K562 (cell line): ENCODE measurements at regions not wholly inside any gene's neighbourhood (a gene's known extent, or its start where the extent isn't known, plus 50 kb on each side); places are given as distances from the start of the nearest gene placed in this dataset.

Experiments used
- ATAC-seq: fragments of 200-7000 bp; cut with Tn5 transposase; 3 replicates; pipeline ENCODE4 v1.9.1; 2020; ENCODE audit warnings: moderate library complexity
- BruUV-seq: library from RNA; stranded (reverse); fragments of 400-500 nt; replicated peaks from 2 replicates; lab custom pipeline; 2021; lab: Mats Ljungman, UMichigan
- CTCF ChIA-PET: fragments of 300-600 bp; formaldehyde crosslinking; extraction: SDS; loops from one replicate; lab custom pipeline; 2021; ENCODE audit warnings: low intra/inter-chr PET ratio; lab: Yijun Ruan, JAX
- POLR2A ChIA-PET: fragments of 300-600, 350-650 bp; sonication (Branson Sonifier 250); formaldehyde crosslinking; extraction: SDS; loops from one replicate; lab custom pipeline; 2021; ENCODE audit warnings: antibody characterized with exemption, inconsistent platforms; lab: Yijun Ruan, JAX
- DNase-seq, 4 experiments: peaks; one replicate each; pipeline versions ENCODE4 v3.0.0 to v3.0.0-alpha.2; 2011 to 2018; ENCODE audit warnings: low spot score in 3 of 4, mixed read lengths in 3 of 4; ENCODE audit errors: extremely low read depth in 1 of 4
- FAIRE-seq: peaks from 2 replicates; lab custom pipeline; 2011; peaks lifted over from hg19 to GRCh38; lab: Jason Lieb, UNC
- H2AFZ ChIP-seq: 2 replicates; pipeline ENCODE4 v1.6.0; 2011; ENCODE audit warnings: low read depth, low read length, control low read depth, inconsistent platforms
- H3K27ac ChIP-seq: fragments of 200-600 bp; 3 replicates; pipeline ENCODE4 v1.8.0; 2011; ENCODE audit warnings: low read depth, mild to moderate bottlenecking, control low read depth, inconsistent platforms, low read length, moderate library complexity, mixed read lengths; ENCODE audit errors: extremely low read depth
- H3K27me3 ChIP-seq, 2 experiments: fragments of 300-600 bp in 1 of 2; 2 replicates in 1 of 2; 3 replicates in 1 of 2; pipeline versions ENCODE4 v1.6.0 to v1.8.0; 2011; ENCODE audit warnings: inconsistent platforms in 2 of 2, low read length in 2 of 2, mild to moderate bottlenecking in 1 of 2, mixed read lengths in 1 of 2, moderate library complexity in 1 of 2; ENCODE audit not compliant: control insufficient read depth in 2 of 2, insufficient read depth in 2 of 2
- H3K36me3 ChIP-seq: fragments of 300-600 bp; 3 replicates; pipeline ENCODE4 v1.8.0; 2011; ENCODE audit warnings: mild to moderate bottlenecking, low read length, inconsistent platforms; ENCODE audit not compliant: control insufficient read depth, insufficient read depth
- H3K4me1 ChIP-seq, 2 experiments: fragments of 200-600 bp in 1 of 2; replicated peaks in 1 of 2; 2 replicates in 1 of 2; 3 replicates in 1 of 2; pipeline versions ENCODE4 v1.5.1 to v1.8.0; 2011; ENCODE audit warnings: inconsistent platforms in 2 of 2, low read length in 2 of 2, mild to moderate bottlenecking in 1 of 2, mixed read lengths in 1 of 2, moderate library complexity in 1 of 2; ENCODE audit not compliant: control insufficient read depth in 2 of 2, insufficient read depth in 2 of 2
- H3K4me2 ChIP-seq: 2 replicates; pipeline ENCODE4 v1.6.1; 2011; ENCODE audit warnings: low read length, control low read depth, inconsistent platforms, mixed read lengths; ENCODE audit not compliant: insufficient read depth
- H3K4me3 ChIP-seq: fragments of 200-600 bp; sonication (generic), shearing (Covaris generic); 2 replicates; pipeline ENCODE4 v1.5.1; 2016; ENCODE audit warnings: control low read depth, inconsistent platforms
- H3K79me2 ChIP-seq: fragments of 200-600 bp; 3 replicates; pipeline ENCODE4 v1.8.0; 2011; ENCODE audit warnings: low read length, inconsistent platforms; ENCODE audit not compliant: control insufficient read depth, insufficient read depth
- H3K9ac ChIP-seq, 2 experiments: 2 replicates each; pipeline versions ENCODE4 v1.6.0 to v1.6.1; 2011; ENCODE audit warnings: low read depth in 2 of 2, low read length in 2 of 2, control low read depth in 1 of 2, inconsistent platforms in 1 of 2, mild to moderate bottlenecking in 1 of 2, mixed read lengths in 1 of 2; ENCODE audit not compliant: insufficient read depth in 1 of 2
- H3K9me1 ChIP-seq: one replicate; pipeline ENCODE4 v1.6.0; 2011; ENCODE audit warnings: inconsistent platforms, mild to moderate bottlenecking, low read length, moderate library complexity; ENCODE audit not compliant: control insufficient read depth, insufficient read depth
- H3K9me3 ChIP-seq: replicated peaks from 2 replicates; pipeline ENCODE4 v1.5.1; 2011; ENCODE audit warnings: low read depth, low read length, inconsistent platforms; ENCODE audit not compliant: control insufficient read depth, insufficient read depth
- H4K20me1 ChIP-seq: replicated peaks from 2 replicates; pipeline ENCODE4 v1.6.1; 2011; ENCODE audit warnings: low read length, inconsistent platforms, mixed read lengths; ENCODE audit not compliant: control insufficient read depth, insufficient read depth
- BRD9 ChIP-seq: fragments of 450-650 bp; IDR thresholded peaks from 2 replicates; pipeline ENCODE4 v1.6.1; 2018; ENCODE audit warnings: low read depth; ENCODE audit not compliant: partially characterized antibody
- E2F6 ChIP-seq, 2 experiments: IDR thresholded peaks; 2 replicates each; pipeline ENCODE4 v1.6.1; 2011; ENCODE audit warnings: borderline replicate concordance in 1 of 2, control low read depth in 1 of 2, low read depth in 1 of 2, low read length in 1 of 2, mild to moderate bottlenecking in 1 of 2, mixed read lengths in 1 of 2, moderate library complexity in 1 of 2; ENCODE audit not compliant: insufficient read depth in 1 of 2, insufficient read length in 1 of 2, poor library complexity in 1 of 2, severe bottlenecking in 1 of 2; ENCODE audit errors: extremely low read depth in 1 of 2
- FOSL1 ChIP-seq: fragments of 200-800 bp; sonication (Bioruptor generic); conservative IDR thresholded peaks from 2 replicates; pipeline ENCODE4 v1.6.1; 2016; ENCODE audit warnings: missing genetic modification characterization, missing compliant biosample characterization
- HDAC6 ChIP-seq: IDR thresholded peaks from 2 replicates; pipeline ENCODE4 v1.6.1; 2012; ENCODE audit warnings: low read depth, mild to moderate bottlenecking, control low read depth, inconsistent platforms, low read length, moderate library complexity
- HNRNPLL ChIP-seq: fragments of 200-400 bp; formaldehyde crosslinking; IDR thresholded peaks from 2 replicates; pipeline ENCODE4 v1.6.1; 2017; ENCODE audit warnings: low read length, low read depth, mild to moderate bottlenecking; ENCODE audit not compliant: poor library complexity, severe bottlenecking
- IFI16 ChIP-seq: fragments of 250-450 bp; sonication (Bioruptor Pico); IDR thresholded peaks from 2 replicates; pipeline ENCODE4 v2.1.2; 2022; ENCODE audit warnings: mild to moderate bottlenecking, inconsistent platforms
- KAT2B ChIP-seq: IDR thresholded peaks from one replicate; pipeline ENCODE4 v1.6.1; 2012; ENCODE audit warnings: low read depth, mild to moderate bottlenecking, control low read depth, inconsistent platforms, low read length, moderate library complexity
- MED1 ChIP-seq: sonication (generic); formaldehyde crosslinking; IDR thresholded peaks from 2 replicates; pipeline ENCODE4 v1.8.1; 2023; ENCODE audit warnings: missing genetic modification reagents, borderline replicate concordance
- RAD21 ChIP-seq, 2 experiments: fragments of 250-450 bp in 1 of 2; fragments of 450-650 bp in 1 of 2; sonication (Bioruptor Pico) in 1 of 2; formaldehyde crosslinking in 1 of 2; IDR thresholded peaks in 1 of 2; conservative IDR thresholded peaks in 1 of 2; 2 replicates each; pipeline versions ENCODE4 v1.4.0 to v1.8.0; 2020 to 2022; ENCODE audit warnings: mild to moderate bottlenecking in 2 of 2, moderate library complexity in 1 of 2
- SMARCE1 ChIP-seq: fragments of 450-650 bp; IDR thresholded peaks from 2 replicates; pipeline ENCODE4 v1.7.1; 2016; ENCODE audit warnings: mild to moderate bottlenecking
- SP2 ChIP-seq: IDR thresholded peaks from 2 replicates; pipeline ENCODE4 v1.6.1; 2011; ENCODE audit warnings: mild to moderate bottlenecking, low read depth, low read length, moderate library complexity; ENCODE audit not compliant: poor library complexity, severe bottlenecking; ENCODE audit errors: extremely low read depth
- ZNF174 ChIP-seq: fragments of 250-450 bp; sonication (Bioruptor Pico); IDR thresholded peaks from 2 replicates; pipeline ENCODE4 v1.4.0; 2020; ENCODE audit warnings: mild to moderate bottlenecking
- ZNF408 ChIP-seq: fragments of 250-450 bp; sonication (Bioruptor Pico); IDR thresholded peaks from 2 replicates; pipeline ENCODE4 v1.4.0; 2020; ENCODE audit warnings: low read depth, mild to moderate bottlenecking, moderate library complexity
- WGBS: fragments of 100-300 bp; shearing (Covaris generic); methylation state at CpG from one replicate; pipeline ENCODE4 v1.1.6; 2016; ENCODE audit warnings: low coverage, mixed read lengths; ENCODE audit not compliant: insufficient coverage; ENCODE audit errors: missing lambda C conversion rate; 5-methylcytosine and 5-hydroxymethylcytosine counted together
- in situ Hi-C: fragments of 300-500 bp; cut with MboI; formaldehyde crosslinking; loops from 4 replicates; pipeline ENCODE4 v1.15.0; 2018; ENCODE audit warnings: inconsistent platforms, mixed read lengths
- intact Hi-C: fragments of 100-400 bp; cut with micrococcal nuclease; formaldehyde crosslinking; loops from 2 replicates; pipeline ENCODE4 v1.14.2; 2022

DNA sequence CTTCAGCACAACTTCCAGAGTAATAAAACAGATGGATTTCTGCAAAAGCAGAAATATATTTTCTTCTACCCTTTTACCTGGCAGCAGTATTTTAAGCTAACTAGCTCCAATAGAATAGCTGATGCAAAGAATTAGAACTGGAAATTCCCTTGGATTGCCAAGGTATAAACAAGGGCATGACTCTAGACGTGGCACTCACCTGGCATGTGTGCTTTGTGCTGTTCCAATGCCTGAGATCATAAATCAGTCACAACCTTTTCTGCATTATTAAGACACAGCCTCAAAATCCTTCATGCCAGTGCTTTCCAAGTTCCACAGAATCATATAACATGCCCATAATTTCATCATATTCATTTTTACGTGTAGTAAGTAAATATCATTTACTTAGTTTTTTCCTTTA is 1048.7 kb downstream of the ADGRL2 start:
- Histone ChIP-seq H3K27me3 (no peaks in the 10 kb centered on the region), H4K20me1 (no peaks in the 10 kb centered on the region), H2AFZ (no peak overlapping the region), H3K4me3 (no peak overlapping the region), H3K9me1 (no peaks in the 10 kb centered on the region), H3K27ac (no peak overlapping the region), H3K9me3 (no peaks in the 10 kb centered on the region), H3K36me3 (no peaks in the 10 kb centered on the region), H3K4me1 (no peaks in the 10 kb centered on the region), H3K9ac (no peak overlapping the region), H3K4me2 (no peak overlapping the region), H3K79me2 (no peaks in the 10 kb centered on the region)
- ChIA-PET POLR2A (no interaction called here), CTCF (no interaction called here)
- WGBS, result 0% methylated on average over 2 of the region's 2 CpGs
- DNase-seq (no peak), FAIRE-seq (no peak), ATAC-seq (no peak)
- intact Hi-C loops, result no loop called here
- TF ChIP-seq HDAC6 (no peak), ZNF408 (CRISPR knock-in tag) (no peak), E2F6 (IDR thresholded peaks at IDR 0.05; ENCODE audit: borderline replicate concordance in 1 of 2, extremely low read depth in 1 of 2, insufficient read depth in 1 of 2, insufficient read length in 1 of 2, low read depth in 1 of 2, low read length in 1 of 2, poor library complexity in 1 of 2, severe bottlenecking in 1 of 2) (no peak), RAD21 (CRISPR knock-in tag; conservative IDR thresholded peaks at IDR 0.05 in 1 of 2, IDR thresholded peaks at IDR 0.05 in 1 of 2) (no peak), MED1 (no peak), KAT2B (no peak), SP2 (no peak), FOSL1 (no peak), BRD9 (no peak), IFI16 (no peak), HNRNPLL (no peak), ZNF174 (CRISPR knock-in tag) (no peak), SMARCE1 (no peak)
- no TSS peak for BruUV-seq
- in situ Hi-C loops, result no loop called here
